Colonic mucosa (tissue), 4 donors: ENCODE measurements at regions not wholly inside any gene's neighbourhood (a gene's known extent, or its start where the extent isn't known, plus 50 kb on each side); places are given as distances from the start of the nearest gene placed in this dataset.
"Not testable (repeated sequence)": the region's sequence is repeated elsewhere in the genome, so short reads cannot be mapped to it uniquely, and the experiment has no call there.

ENCODE experiments used
- DNase-seq: peaks from one replicate; pipeline ENCODE4 v3.0.0-alpha.2; 2020
- H3K27ac ChIP-seq: fragments of 200-600 bp; one replicate; pipeline ENCODE4 v1.8.0; 2021
- H3K27me3 ChIP-seq: fragments of 200-600 bp; one replicate; pipeline ENCODE4 v1.8.0; 2021
- H3K36me3 ChIP-seq: fragments of 200-600 bp; one replicate; pipeline ENCODE4 v1.8.0; 2021
- H3K4me1 ChIP-seq: fragments of 200-600 bp; one replicate; pipeline ENCODE4 v1.8.0; 2021; ENCODE audit warnings: mild to moderate bottlenecking
- H3K4me3 ChIP-seq: fragments of 200-600 bp; one replicate; pipeline ENCODE4 v1.8.0; 2021
- H3K9ac ChIP-seq, 2 donors: one replicate each; pipeline ENCODE4 v1.7.0; 2013; ENCODE audit warnings: control low read depth in 2 of 2, low read depth in 2 of 2, low read length in 2 of 2
- H3K9me3 ChIP-seq: fragments of 200-600 bp; one replicate; pipeline ENCODE4 v1.8.0; 2021
- CTCF ChIP-seq: fragments of 200-600 bp; IDR thresholded peaks from one replicate; pipeline ENCODE4 v1.8.0; 2022; ENCODE audit warnings: antibody characterized with exemption, mild to moderate bottlenecking
- intact Hi-C: fragments of 100-400 bp; cut with DNase I; formaldehyde crosslinking; loops from one replicate; pipeline ENCODE4 v1.14.1; 2022
- donor health status: healthy.
- donor health status: DM: no; HTN: no; CAD: no.
- donor health status: DM: no; HTN: no; CAD: no.

- DNase-seq = no peak
- H3K9me3 ChIP-seq = no peaks in the 10 kb centered on the region
- H3K36me3 ChIP-seq = no peaks in the 10 kb centered on the region
- intact Hi-C loops = no loop called here
- H3K27me3 ChIP-seq = no peaks in the 10 kb centered on the region
- H3K4me1 ChIP-seq = no peaks in the 10 kb centered on the region
- H3K4me3 ChIP-seq = no peak overlapping the region
- no peak overlapping the region for H3K9ac ChIP-seq
- TF ChIP-seq CTCF = no peak
- H3K27ac ChIP-seq = no peak overlapping the region
Measured at GRCh38 chr10:23918090-23918723, 290.7 kb upstream of the KIAA1217 start.

GRCh38 chr10:23918839-23919238 is 290.1 kb upstream of the KIAA1217 start:
- H3K36me3 ChIP-seq = no peaks in the 10 kb centered on the region
- TF ChIP-seq CTCF = no peak
- H3K4me3 ChIP-seq = no peak overlapping the region
- H3K27me3 ChIP-seq = no peaks in the 10 kb centered on the region
- no peak overlapping the region for H3K9ac ChIP-seq
- no peak for DNase-seq
- no peaks in the 10 kb centered on the region for H3K9me3 ChIP-seq
- H3K27ac ChIP-seq = no peak overlapping the region
- no peaks in the 10 kb centered on the region for H3K4me1 ChIP-seq
- intact Hi-C loops = no loop called here

- DNase-seq = no peak
- H3K9me3 ChIP-seq = no peaks in the 10 kb centered on the region
- intact Hi-C loops = no loop called here
Measured at GRCh38 chr10:23927576-23928325, 281.2 kb upstream of the KIAA1217 start.

GRCh38 chr10:23934023-23934422 is 274.9 kb upstream of the KIAA1217 start:
- intact Hi-C loops, H3K4me3 ChIP-seq, H3K9me3 ChIP-seq, H3K4me1 ChIP-seq, H3K27ac ChIP-seq, H3K27me3 ChIP-seq, DNase-seq, H3K9ac ChIP-seq, H3K36me3 ChIP-seq: not testable (repeated sequence)

More at GRCh38 chr10:23927576-23928325, 281.2 kb upstream of the KIAA1217 start:
- Histone ChIP-seq H3K27ac (no peak overlapping the region), H3K27me3 (no peaks in the 10 kb centered on the region), H3K9ac (no peak overlapping the region), H3K4me3 (no peak overlapping the region), H3K36me3 (no peaks in the 10 kb centered on the region), H3K4me1 (no peaks in the 10 kb centered on the region)
- TF ChIP-seq CTCF = no peak

- Histone ChIP-seq H3K27ac (no peak overlapping the region), H3K9me3 (no peaks in the 10 kb centered on the region), H3K9ac (no peak overlapping the region), H3K27me3 (no peaks in the 10 kb centered on the region), H3K36me3 (no peaks in the 10 kb centered on the region), H3K4me3 (no peak overlapping the region), H3K4me1 (no peaks in the 10 kb centered on the region)
- intact Hi-C loops = no loop called here
- no peak for DNase-seq
- TF ChIP-seq CTCF = no peak
Measured at GRCh38 chr10:23945845-23946244, 263.1 kb upstream of the KIAA1217 start.

GRCh38 chr10:23951841-23952240 is 257.1 kb upstream of the KIAA1217 start:
- Histone ChIP-seq H3K9ac (no peak overlapping the region), H3K27me3 (no peaks in the 10 kb centered on the region), H3K36me3 (no peaks in the 10 kb centered on the region), H3K9me3 (no peaks in the 10 kb centered on the region), H3K4me3 (no peak overlapping the region), H3K4me1 (no peaks in the 10 kb centered on the region), H3K27ac (no peak overlapping the region)
- no peak for TF ChIP-seq CTCF
- intact Hi-C loops = no loop called here
- DNase-seq = no peak
